ENCODE measurements at regions not wholly inside any gene's neighbourhood (a gene's known extent, or its start where the extent isn't known, plus 50 kb on each side); places are given as distances from the start of the nearest gene placed in this dataset.
A peak's percentile ranks its signal among the peaks of the same experiment; 100 is the strongest.
"Not testable (repeated sequence)": the region's sequence is repeated elsewhere in the genome, so short reads cannot be mapped to it uniquely, and the experiment has no call there.

DNA sequence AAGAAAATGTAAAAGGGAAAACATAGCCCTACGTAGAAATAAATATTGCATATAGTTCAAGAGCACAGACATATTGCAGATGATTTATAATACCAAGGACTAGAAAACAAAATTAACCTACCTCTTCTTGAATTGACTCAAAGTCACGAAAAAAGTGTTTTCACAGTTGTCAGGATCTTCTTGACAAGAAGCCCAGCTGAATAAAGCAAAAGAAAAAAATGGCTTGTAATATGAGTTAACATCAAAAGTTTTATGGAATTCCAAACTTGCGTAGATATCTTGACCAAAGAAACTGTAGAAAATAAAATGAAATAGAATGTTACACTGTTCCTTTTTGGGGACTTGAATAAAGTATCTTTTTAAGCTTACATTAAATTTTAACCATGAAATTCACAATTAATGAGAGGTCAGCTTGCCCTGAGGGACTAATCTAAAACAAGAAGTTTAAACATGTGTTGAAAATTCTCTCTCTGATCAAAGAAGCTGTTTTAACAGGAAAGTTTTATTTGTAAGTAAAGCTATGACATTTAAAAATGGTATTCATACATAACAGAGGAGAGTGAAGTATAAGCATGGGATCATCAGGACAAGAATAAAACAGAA is 133.1 kb upstream of the SEMA3C start:
- no peak for DNase-seq (ENCODE audit: low spot score)

DNA sequence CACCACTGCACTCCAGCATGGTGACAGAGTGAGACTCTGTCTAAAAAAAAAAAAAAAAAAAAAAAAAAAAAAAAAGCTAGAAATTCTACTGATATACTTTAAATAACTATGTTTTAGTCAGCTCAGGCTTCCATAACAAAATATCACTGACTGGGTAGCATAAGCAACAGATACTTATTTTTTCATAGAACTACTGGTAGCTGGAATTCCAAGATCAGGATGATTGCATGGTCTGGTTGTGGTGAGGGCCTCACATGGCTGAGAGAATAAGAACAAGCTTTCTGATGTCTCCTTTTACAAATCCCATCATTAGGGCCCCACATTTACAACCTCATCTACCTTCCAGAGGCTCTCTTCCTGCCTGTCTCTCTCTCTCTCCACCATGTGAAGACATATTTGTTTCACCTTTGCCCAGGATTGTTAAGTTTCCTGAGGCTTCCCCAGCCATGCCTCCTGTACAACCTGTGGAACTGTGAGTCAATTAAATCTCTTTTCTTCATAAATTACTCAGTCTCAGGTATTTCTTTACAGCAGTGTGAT is 126.7 kb upstream of the SEMA3C start:
- DNase-seq (ENCODE audit: low spot score), result no peak

DNA sequence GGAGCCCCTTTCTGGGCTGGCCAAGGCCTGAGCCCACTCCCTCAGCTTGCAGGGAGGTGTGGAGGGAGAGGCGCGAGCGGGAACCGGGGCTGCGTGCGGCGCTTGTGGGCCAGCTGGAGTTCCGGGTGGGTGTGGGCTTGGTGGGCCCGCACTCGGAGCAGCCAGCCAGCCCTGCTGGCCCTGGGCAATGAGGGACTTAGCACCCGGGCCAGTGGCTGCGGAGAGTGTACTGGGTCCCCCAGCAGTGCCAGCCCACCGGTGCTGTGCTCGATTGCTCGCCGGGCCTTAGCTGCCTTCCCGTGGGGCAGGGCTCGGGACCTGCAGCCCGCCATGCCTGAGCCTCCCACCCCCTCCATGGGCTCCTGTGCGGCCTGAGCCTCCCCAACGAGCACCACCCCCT is 123.8 kb upstream of the SEMA3C start:
- not testable (repeated sequence) for DNase-seq (ENCODE audit: low spot score)

DNA sequence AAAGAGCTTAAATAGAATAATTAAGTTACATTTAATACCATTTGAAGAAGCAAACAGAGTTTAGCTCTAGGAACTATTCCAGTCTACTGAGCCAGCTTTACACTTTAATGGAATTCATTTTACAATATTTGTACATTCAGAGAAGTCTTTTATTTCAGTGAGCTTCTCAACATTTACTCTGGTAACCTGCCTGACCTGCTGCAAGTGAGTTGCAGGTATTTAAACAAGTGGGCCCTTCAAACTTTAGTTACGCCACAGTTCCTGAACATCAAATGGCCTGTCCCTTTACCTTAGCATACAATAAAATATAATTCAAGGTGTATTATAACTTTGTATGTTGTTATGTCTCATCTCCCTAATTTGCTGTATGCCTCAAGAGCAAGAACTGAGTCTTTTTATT is 121.6 kb upstream of the SEMA3C start:
- no peak for DNase-seq (ENCODE audit: low spot score)

DNA sequence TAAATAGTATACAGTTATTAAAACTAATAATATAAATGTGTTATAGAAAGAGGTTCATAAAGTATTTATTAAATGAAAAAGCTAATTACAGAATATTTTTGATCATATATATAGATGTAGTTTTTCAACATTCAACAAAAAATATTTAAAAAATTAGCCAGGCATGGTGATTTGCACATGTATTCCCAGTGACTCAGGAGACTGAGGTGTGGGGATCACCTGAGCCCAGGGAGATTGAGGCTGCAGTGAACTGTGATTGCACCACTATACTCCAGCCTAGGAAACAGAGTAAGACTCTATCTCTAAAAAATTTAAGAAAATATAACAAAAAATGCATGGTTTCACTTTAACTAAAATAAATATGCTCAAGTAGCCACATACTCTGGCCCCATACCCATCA is 118.0 kb upstream of the SEMA3C start:
- DNase-seq (ENCODE audit: low spot score), result no peak

DNA sequence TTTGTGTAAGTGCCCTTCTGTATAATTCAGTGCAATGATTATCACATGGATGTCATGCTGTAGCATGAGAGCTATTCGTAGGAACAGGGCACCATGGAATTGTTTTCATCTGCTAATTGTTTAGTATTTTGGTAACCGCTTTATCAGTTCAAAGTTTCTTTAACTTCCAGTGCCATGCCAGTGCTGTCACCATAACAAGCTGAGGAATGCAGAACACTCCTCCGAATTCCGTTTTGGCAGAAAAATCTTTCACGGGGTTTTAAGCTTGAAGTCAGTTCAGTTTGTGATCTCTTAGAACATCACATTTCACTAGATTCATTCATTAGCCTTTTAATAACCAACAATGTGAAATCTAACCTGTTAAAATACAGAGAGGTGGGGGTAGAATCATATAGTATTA is 117.2 kb upstream of the SEMA3C start:
- DNase-seq (ENCODE audit: low spot score), result no peak

DNA sequence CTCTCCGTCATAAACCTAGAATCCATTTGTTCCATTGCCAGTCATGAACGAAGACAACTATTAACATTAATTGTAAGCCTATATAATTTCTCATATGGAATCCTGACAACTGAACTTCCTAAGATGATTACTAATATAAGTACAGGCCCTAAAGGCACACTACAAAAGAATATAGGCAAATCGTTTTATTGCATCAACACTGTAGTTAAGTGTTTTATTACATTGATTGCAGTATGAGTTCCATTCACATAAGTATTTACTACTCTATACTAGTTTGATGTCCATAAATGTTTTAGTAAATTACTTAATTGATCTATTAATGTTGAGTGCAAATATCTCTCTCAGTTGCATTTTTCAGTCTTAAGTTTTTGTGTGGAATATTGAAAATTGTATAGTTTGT is 113.1 kb upstream of the SEMA3C start:
- no peak for DNase-seq (ENCODE audit: low spot score)

DNA sequence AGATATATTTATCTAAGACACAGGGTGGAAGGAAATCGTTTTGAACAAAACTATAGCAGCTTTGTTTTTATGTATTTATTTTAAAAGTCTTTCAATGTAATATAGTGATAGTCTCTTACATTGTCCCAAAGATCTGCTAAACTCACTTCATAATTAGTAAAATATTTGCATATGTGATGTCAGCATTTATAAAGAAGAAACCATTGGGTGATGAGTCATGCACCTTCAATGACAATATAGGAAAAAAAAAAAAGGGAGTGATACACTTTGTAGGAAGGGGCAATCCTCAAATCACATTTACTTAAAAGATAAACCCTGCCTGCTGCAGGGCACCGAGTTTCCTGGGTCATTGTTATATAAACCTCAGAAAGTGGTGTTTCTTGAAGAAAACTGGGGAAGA is 112.4 kb upstream of the SEMA3C start:
- DNase-seq (ENCODE audit: low spot score), result no peak

DNA sequence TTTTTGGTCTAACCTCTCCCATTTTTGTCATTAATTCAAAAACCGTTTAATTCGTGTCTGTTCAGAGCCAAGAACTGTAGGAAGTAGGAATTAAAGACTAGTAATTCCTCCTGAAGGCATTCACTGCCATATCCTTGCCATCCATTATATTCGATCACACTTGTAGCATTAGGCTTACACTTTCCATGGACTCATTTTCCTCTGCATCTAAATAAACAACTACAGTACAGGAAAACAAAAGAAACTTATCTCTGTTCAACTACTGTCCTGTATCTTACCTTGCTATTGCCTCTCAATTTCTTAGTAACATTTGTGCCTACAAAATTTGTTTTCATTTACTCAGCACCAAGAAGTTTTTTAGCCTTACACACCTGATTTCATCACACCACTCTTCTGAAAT is 111.6 kb upstream of the SEMA3C start:
- no peak for DNase-seq (ENCODE audit: low spot score)

DNA sequence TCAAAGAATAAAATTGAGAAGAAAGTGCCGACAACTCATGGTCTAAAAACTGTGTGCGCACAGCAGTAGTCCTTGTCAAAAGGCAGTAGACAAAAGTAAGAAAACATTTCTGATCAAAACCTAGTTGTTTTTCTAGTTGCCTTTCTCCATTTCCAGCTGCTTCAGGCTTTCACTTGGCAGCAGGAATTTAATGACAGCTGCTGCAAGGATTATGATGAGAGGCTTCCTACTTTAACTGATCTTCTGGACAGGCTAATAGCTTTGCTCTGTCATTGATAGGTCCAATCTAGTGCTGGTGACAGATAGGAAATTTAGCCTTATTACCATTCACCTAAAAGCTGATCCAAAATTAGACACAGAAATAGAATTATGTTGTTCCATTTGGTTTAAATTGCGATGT is 110.7 kb upstream of the SEMA3C start:
- DNase-seq (ENCODE audit: low spot score), result no peak

DNA sequence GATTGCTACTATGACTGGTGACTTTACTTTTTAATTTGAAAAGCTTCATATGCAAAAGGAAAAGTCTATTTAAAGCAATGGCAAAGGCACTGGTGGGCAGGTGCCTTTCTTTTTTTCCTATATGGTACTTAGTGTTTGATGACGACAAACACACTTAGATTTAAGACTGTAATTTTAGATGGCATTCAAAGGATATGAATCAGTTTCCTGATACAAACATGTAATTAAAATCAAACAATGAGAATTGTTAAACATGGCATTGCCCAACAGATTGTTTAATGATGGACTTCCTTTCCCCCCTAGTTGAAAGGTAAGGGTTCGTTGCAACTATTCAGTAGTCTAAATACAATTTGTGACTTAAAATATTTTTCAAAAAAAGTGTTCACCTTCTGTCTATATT is 106.5 kb upstream of the SEMA3C start:
- no peak for DNase-seq (ENCODE audit: low spot score)

DNA sequence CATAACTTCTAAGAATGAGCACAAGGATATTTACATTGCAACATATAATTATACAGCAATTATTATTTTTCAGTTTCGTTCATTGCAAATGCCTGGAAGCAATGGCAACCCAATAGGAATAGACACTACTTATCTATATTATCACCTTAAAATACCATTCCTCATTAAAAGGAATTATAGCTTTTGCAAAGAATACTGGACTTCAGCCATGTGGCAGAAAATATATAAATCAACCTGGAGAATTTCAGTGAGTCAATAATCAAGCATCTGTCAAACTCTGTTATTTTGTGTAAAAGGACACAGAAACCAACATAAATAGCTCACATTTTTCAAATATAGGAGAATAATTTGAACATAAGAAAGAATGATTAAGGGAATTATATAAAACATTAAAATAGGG is 96.1 kb upstream of the SEMA3C start:
- no peak for DNase-seq (ENCODE audit: low spot score)

DNA sequence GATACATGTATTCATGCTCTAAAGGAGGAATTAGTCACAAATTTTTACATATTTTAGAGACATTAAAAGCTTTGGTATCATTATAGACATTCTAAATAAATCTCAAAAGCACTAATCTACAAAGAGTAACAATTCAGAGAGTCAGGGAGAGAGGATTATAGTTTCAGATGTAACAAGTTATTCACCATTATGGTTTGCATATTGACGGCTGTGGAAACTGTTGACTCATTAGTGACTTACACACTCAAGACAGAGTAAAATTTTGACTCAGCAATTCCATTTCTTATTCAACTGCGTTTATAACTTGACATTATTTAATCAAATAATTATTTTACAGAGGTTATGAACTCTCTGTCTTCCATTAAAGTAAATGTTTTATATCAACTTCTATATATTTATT is 95.4 kb upstream of the SEMA3C start:
- no peak for DNase-seq (ENCODE audit: low spot score)

DNA sequence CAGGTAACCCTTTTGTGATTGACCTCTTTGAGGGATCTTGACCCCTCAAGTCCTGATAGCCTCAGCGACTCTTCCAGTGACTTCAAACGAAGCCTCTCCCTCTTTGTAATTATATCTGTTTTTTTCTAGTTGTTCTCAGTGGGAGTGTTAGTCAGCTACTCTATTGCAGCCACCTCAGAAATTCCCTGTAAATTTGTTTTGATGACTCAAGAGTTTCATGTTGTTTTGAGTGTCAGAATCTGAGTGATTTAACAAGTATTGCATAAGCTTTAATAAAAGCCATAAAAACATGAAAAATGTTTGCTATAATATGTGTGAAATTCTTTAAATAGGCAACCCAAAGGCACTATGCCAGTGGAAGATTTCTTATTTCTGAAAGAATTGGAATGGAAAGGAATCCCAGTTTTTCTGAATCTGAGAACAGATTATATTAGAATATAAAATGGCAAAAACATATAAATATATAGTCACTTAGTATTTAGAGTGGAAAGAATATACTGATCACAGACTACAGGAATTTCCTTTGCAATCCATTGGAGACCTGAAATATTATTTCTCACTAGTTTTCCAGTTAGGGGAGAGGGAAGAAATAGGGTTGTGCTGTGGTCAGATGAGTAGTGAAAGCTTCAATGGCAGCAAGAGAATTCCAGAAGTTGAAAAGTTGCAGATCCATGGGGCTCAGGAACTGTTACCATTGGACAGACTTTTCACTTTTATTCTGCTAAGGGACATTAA is 94.4 kb upstream of the SEMA3C start:
- peak; percentile 43 for DNase-seq (ENCODE audit: low spot score)

DNA sequence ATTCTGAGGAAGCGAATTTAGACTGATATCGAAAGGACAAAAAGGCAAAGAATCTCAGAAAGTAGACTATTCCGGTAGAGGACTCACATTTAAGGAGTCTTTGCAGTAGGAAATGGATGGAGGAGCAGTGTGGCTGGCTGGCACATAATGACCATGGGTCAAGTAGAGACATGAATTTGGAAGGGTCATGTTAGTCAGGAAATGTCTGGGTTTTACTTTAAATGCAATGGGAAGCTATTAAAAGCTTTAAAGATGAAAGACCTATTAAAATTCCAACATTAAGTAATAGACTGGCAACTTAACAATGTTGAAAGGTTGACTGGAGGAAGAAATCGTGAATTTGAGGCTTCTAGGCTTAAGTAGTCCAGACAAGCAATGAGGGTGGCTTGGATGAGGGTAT is 90.0 kb upstream of the SEMA3C start:
- no peak for DNase-seq (ENCODE audit: low spot score)

DNA sequence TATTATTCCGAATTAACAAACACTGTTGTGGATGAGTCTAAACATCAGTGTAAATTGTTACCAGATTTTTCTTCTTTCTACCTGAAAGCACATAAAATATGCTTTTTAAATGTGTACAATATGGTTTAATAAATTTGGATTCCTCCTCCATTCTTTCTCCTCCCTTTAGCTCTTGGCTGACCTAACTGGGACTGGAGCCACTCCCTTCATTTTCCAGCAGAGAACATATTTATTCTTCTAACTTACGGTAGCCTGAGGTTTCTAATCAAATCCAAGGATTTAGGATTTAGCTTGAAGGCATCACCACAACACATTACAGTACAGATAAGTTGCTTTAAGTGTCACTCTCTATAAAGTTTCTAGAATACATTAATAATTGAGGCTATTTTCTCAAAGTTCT is 88.2 kb upstream of the SEMA3C start:
- no peak for DNase-seq (ENCODE audit: low spot score)

DNA sequence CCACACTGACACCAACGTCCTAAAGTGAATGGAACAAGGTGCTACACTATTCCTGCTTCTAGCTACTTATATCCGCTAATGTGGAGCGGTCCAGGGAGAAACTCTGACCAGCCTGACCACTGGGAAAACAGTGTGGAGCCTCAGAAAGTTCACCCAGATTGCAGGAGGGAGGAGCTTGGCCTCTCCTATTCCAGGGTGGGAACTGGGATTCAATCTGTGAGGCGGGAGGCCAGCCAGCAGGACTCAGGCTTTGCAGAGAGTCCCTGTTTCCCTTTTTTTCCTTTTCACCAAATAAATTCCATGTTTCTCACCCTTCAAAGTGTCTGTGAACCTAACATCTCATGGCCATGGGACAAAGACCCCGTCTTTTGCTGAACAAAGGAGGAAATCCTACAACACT is 86.4 kb upstream of the SEMA3C start:
- no peak for DNase-seq (ENCODE audit: low spot score)

DNA sequence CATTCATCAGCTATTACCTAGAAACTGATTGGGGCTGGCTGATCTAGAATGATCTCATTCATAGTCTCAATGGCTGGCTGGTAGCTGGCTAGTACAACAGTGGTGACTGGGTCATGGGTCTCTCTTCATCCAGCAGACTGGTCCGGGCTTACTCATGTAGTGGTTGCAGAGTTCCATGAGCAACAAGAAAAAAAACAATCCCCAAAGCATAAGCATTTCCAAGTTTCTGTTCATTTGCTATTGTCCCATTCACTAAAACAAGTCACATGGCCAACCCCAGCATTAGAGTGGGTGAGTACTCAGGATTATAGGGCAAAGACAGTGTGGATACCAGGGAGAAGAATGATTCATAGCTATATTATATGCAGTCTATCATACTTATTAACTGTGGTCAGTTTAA is 85.2 kb upstream of the SEMA3C start:
- DNase-seq (ENCODE audit: low spot score), result no peak

DNA sequence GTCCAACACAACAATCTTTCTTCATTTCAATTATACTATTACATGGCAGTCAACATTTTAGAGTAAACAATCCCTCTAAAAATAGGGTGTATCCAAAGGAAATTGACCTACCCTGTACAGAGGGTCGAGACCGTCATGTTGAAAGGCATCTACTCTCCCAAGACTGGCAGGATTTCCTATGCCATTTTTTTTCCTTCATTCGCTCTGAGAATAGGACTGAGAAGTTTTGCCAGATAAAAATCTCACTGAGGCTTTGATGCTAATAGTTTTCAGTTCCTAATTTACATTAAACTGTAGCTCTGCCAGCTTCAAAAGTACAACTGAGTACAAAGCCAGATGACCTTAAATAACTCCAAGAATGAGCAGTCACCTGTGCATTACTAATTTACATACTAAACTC is 84.5 kb upstream of the SEMA3C start:
- no peak for DNase-seq (ENCODE audit: low spot score)

DNA sequence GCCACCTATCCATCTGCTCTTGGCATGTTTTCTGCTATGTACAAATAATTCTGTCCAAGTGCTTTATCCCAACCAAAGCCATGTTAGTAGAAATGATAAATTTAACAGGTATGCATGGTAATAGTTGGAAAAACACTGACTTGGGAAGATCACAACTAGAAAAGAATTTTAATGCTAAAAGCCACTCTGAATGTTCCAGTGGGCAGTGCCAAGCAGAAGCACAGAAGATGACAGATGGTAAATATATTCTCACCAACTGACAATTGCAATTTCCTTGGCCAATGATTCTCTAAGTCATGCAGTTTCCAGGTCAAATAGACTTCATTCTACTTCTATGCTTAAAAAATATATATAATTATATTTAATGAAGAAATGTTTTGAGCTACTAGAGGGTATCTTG is 83.6 kb upstream of the SEMA3C start:
- no peak for DNase-seq (ENCODE audit: low spot score)

DNA sequence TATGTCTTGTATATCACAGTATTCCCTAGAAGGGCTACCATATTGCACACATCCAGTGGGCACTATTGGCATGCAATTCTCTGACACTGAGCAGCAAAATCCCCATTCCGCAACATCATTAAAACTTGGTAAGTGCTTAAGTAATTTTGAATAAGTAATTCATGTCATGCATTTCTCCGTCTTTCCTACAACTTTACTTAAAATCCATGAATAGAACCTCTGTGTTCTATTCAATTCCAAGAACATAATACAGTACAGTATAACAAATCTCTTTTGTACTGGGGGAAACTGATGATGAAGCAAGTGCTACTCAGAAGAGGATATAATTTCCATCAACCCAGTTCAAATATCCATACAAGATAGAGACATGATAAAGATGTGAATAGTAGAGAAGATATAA is 80.9 kb upstream of the SEMA3C start:
- no peak for DNase-seq (ENCODE audit: low spot score)

DNA sequence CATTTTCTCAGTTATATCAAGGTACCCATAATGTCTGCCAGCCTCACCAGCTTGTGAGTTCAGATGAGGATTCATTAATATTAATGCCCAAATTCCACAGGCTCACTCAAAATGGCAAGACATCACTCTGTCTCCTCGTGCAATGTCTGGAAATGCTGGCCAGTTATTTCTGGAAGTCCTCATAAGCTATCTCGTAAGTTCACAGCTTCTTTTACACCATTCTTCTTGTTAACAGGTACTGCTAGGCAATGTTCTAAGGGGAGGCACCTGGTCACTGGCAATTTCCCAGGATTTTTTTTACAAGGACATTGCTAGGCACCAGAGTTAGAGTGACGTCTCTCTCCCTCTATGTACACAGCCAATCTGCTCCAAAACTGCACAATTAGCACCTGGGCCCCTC is 80.2 kb upstream of the SEMA3C start:
- no peak for DNase-seq (ENCODE audit: low spot score)

DNA sequence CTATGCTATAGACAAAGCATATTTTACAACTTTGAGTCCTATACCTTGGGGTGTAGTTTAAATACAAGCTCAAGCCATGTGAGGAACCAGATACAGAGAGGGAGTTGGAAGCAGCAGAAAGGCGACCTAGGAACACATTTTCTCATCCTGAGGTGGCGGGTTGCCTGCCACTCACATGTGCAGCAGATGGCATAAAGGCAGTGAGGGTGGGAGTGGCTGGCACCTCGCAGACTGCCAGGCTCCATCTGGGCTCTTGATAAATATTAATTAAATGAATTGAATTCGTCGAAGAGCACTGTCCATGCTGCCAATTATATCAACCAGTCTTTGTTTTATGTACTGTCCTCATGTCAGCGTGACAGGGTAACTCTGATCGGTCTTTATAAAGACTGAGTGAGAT is 79.0 kb upstream of the SEMA3C start:
- DNase-seq (ENCODE audit: low spot score), result no peak

DNA sequence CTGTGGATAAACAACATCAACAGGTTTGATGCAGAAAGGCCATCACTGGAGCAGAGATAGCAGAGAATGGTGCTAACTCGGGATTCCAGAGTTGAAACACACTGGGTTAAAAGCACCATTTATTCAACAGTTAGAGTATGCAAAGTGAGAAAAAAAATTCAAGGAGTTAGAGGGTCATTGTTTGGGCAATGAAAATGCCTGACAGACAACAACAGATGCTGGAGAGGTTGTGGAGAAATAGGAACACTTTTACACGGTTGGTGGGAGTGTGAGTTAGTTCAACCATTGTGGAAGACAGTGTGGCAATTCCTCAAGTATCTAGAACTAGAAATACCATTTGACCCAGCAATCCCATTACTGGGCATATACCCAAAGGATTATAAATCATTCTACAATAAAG is 77.4 kb upstream of the SEMA3C start:
- not testable (repeated sequence) for DNase-seq (ENCODE audit: low spot score)
